Tibial artery (tissue), 4 donors: ENCODE measurements at regions not wholly inside any gene's neighbourhood (a gene's known extent, or its start where the extent isn't known, plus 50 kb on each side); places are given as distances from the start of the nearest gene placed in this dataset.
"Not testable (repeated sequence)": the region's sequence is repeated elsewhere in the genome, so short reads cannot be mapped to it uniquely, and the experiment has no call there.

ENCODE experiments used
- DNase-seq, 2 donors: peaks; one replicate each; pipeline ENCODE4 v3.0.0-alpha.2; 2019
- H3K27ac ChIP-seq, 2 donors: fragments of 200-600 bp; sonication (generic) in 1 of 2; 1 replicate in 1 of 2; 2 replicates in 1 of 2; pipeline ENCODE4 v1.5.1; 2018 to 2019; ENCODE audit warnings: mild to moderate bottlenecking in 1 of 2
- H3K27me3 ChIP-seq, 2 donors: fragments of 200-600 bp; sonication (generic) in 1 of 2; one replicate each; pipeline versions ENCODE4 v1.5.1 to v1.6.0; 2016 to 2019
- H3K36me3 ChIP-seq, 3 donors: fragments of 200-600 bp; sonication (generic) in 2 of 3; one replicate each; pipeline ENCODE4 v1.5.1; 2016 to 2019; ENCODE audit warnings: mild to moderate bottlenecking in 2 of 3
- H3K4me1 ChIP-seq, 4 donors: fragments of 200-600 bp; sonication (generic) in 2 of 4; 1 replicate in 3 of 4; 2 replicates in 1 of 4; pipeline ENCODE4 v1.5.1; 2016 to 2019
- H3K4me3 ChIP-seq, 2 donors: fragments of 200-600 bp; sonication (generic) in 1 of 2; 1 replicate in 1 of 2; 2 replicates in 1 of 2; pipeline ENCODE4 v1.5.1; 2018 to 2019; ENCODE audit warnings: mild to moderate bottlenecking in 2 of 2
- H3K9me3 ChIP-seq, 3 donors: fragments of 200-600 bp; sonication (generic) in 1 of 3; one replicate each; pipeline ENCODE4 v1.5.1; 2016 to 2019
- CTCF ChIP-seq, 2 experiments: fragments of 200-600 bp in 1 of 2; fragments of 450-650 bp in 1 of 2; IDR thresholded peaks; one replicate each; pipeline ENCODE4 v1.5.1; 2017 to 2019; ENCODE audit warnings: antibody characterized with exemption in 2 of 2, mild to moderate bottlenecking in 1 of 2, moderate library complexity in 1 of 2
- intact Hi-C: fragments of 100-400 bp; cut with DNase I; formaldehyde crosslinking; loops from one replicate; pipeline ENCODE4 v1.15.0; 2023; ENCODE audit warnings: low total_unique reads

GRCh38 chr1:187943606-187944403 is 1115.1 kb downstream of the PLA2G4A start:
- no peak for TF ChIP-seq CTCF (IDR thresholded peaks at IDR 0.05)
- H3K27ac ChIP-seq = no peak overlapping the region

GRCh38 chr1:187946661-187947060 is 1117.9 kb downstream of the PLA2G4A start:
- H3K9me3 ChIP-seq, H3K36me3 ChIP-seq, H3K4me3 ChIP-seq, H3K27ac ChIP-seq, H3K4me1 ChIP-seq, H3K27me3 ChIP-seq, intact Hi-C loops, DNase-seq: not testable (repeated sequence)

More at GRCh38 chr1:187943606-187944403, 1115.1 kb downstream of the PLA2G4A start:
- peaks cover 0 to 9% (median 0%) of the 10 kb centered on the region in 3 donors for H3K9me3 ChIP-seq
- no peak overlapping the region for H3K4me3 ChIP-seq
- DNase-seq = no peak
- no peaks in the 10 kb centered on the region for H3K27me3 ChIP-seq
- intact Hi-C loops = no loop called here
- H3K36me3 ChIP-seq = no peaks in the 10 kb centered on the region
- H3K4me1 ChIP-seq = no peaks in the 10 kb centered on the region

- no peak for TF ChIP-seq CTCF (IDR thresholded peaks at IDR 0.05)
- Histone ChIP-seq H3K4me1 (no peaks in the 10 kb centered on the region), H3K9me3 (peaks cover 0 to 13% (median 0%) of the 10 kb centered on the region in 3 donors), H3K27me3 (no peaks in the 10 kb centered on the region), H3K4me3 (no peak overlapping the region), H3K36me3 (no peaks in the 10 kb centered on the region), H3K27ac (no peak overlapping the region)
- no peak for DNase-seq
- intact Hi-C loops = no loop called here
These were observed 1118.6 kb downstream of the PLA2G4A start for GRCh38 chr1:187947359-187947758.

GRCh38 chr1:187948170-187948794 is 1119.5 kb downstream of the PLA2G4A start:
- intact Hi-C loops = no loop called here
- no peak for DNase-seq
- H3K27me3 ChIP-seq = no peaks in the 10 kb centered on the region
- TF ChIP-seq CTCF (IDR thresholded peaks at IDR 0.05) = no peak
- no peak overlapping the region for H3K4me3 ChIP-seq
- no peaks in the 10 kb centered on the region for H3K4me1 ChIP-seq
- H3K27ac ChIP-seq = no peak overlapping the region
- no peaks in the 10 kb centered on the region for H3K36me3 ChIP-seq
- H3K9me3 ChIP-seq = peaks cover 0 to 14% (median 0%) of the 10 kb centered on the region in 3 donors

GRCh38 chr1:187949567-187949966 is 1120.8 kb downstream of the PLA2G4A start:
- intact Hi-C loops = no loop called here
- no peak for DNase-seq

More at GRCh38 chr1:187949567-187949966, 1120.8 kb downstream of the PLA2G4A start:
- H3K4me1 ChIP-seq = no peaks in the 10 kb centered on the region
- H3K27me3 ChIP-seq = no peaks in the 10 kb centered on the region
- H3K4me3 ChIP-seq = no peak overlapping the region
- H3K36me3 ChIP-seq = no peaks in the 10 kb centered on the region
- no peak for TF ChIP-seq CTCF (IDR thresholded peaks at IDR 0.05)
- H3K27ac ChIP-seq = no peak overlapping the region
- H3K9me3 ChIP-seq = peaks cover 0 to 14% (median 0%) of the 10 kb centered on the region in 3 donors
